ENCODE measurements at regions not wholly inside any gene's neighbourhood (a gene's known extent, or its start where the extent isn't known, plus 50 kb on each side); places are given as distances from the start of the nearest gene placed in this dataset.

- Histone ChIP-seq H3K27ac (no peak overlapping the region), H3K9me3 (replicated peaks) (no peaks in the 10 kb centered on the region), H3K4me3 (no peak overlapping the region), H3K27me3 (replicated peaks) (no peaks in the 10 kb centered on the region), H3K36me3 (no peaks in the 10 kb centered on the region), H3K4me1 (replicated peaks) (peaks cover 18% of the 10 kb centered on the region)
- peak in 1 of 2 experiments; percentile 7 for DNase-seq (ENCODE audit: low read depth in 1 of 2, low spot score in 2 of 2)
These were observed 143.5 kb upstream of the UBL3 start for GRCh38 chr13:29993716-29994488.

DNA sequence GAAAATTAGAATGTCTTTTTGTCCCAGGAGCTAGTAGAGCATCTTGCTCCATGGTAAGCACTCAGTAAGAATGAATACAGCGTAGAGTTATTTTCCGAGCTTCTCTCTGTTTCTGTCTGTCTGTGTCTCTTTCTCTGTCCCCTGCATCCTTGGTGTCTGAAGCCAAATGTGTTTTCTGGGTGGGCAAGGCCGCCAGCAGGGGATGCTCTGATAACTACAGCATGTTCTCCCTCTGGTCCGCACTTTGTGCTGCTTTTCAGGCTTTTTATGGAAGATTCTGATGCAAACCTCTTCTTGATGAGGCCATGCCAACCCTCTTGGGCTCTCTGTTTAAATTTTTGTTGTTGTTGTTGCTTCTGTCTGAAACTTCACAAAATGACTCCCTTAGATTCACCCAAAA is 142.8 kb upstream of the UBL3 start:
- Histone ChIP-seq H3K4me1 (replicated peaks) (peaks cover 18% of the 10 kb centered on the region), H3K27me3 (replicated peaks) (no peaks in the 10 kb centered on the region), H3K4me3 (no peak overlapping the region), H3K36me3 (no peaks in the 10 kb centered on the region), H3K27ac (no peak overlapping the region), H3K9me3 (replicated peaks) (no peaks in the 10 kb centered on the region)
- DNase-seq (ENCODE audit: low read depth in 1 of 2, low spot score in 2 of 2): no peak

GRCh38 chr13:29991343-29991742 is 140.9 kb upstream of the UBL3 start:
- no peak overlapping the region for H3K27ac ChIP-seq
- peaks cover 18% of the 10 kb centered on the region for H3K4me1 ChIP-seq (replicated peaks)
- 0 out of 2 replicates have a peak, but pooled peaks cover 3% of the 10 kb centered on the region for H3K9me3 ChIP-seq (replicated peaks)
- no peaks in the 10 kb centered on the region for H3K27me3 ChIP-seq (replicated peaks)
- no peaks in the 10 kb centered on the region for H3K36me3 ChIP-seq
- peak; percentile 57 to 80 for DNase-seq (ENCODE audit: low read depth in 1 of 2, low spot score in 2 of 2)
- H3K4me3 ChIP-seq: no peak overlapping the region

DNA sequence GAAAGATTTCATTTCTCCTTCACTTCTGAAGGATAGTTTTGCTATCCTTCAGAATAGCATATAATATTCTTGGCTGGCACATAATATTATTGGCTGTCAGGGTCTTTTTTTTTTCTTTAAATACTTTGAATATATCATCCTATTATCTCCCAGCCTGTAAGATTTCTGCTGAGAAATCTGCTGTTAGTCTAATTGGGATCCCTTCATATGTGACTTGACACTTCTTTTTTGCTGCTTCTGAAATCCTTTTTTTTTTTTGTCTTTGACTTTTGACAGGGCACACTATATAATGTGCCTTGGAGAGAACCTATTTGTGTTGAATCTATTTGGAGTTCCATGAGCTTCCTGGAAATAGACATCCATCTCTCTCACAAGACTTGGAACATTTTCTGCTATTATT is 136.9 kb upstream of the UBL3 start:
- H3K27me3 ChIP-seq (replicated peaks): no peaks in the 10 kb centered on the region
- no peak for DNase-seq (ENCODE audit: low read depth in 1 of 2, low spot score in 2 of 2)
- H3K4me1 ChIP-seq (replicated peaks): peaks cover 7% of the 10 kb centered on the region
- H3K36me3 ChIP-seq: no peaks in the 10 kb centered on the region
- no peak overlapping the region for H3K27ac ChIP-seq
- 0 out of 2 replicates have a peak, but pooled peaks cover 3% of the 10 kb centered on the region for H3K9me3 ChIP-seq (replicated peaks)
- no peak overlapping the region for H3K4me3 ChIP-seq

- no peaks in the 10 kb centered on the region for H3K36me3 ChIP-seq
- H3K4me3 ChIP-seq: no peak overlapping the region
- no peaks in the 10 kb centered on the region for H3K9me3 ChIP-seq (replicated peaks)
- no peaks in the 10 kb centered on the region for H3K27me3 ChIP-seq (replicated peaks)
- no peak for DNase-seq (ENCODE audit: low read depth in 1 of 2, low spot score in 2 of 2)
- no peak overlapping the region for H3K27ac ChIP-seq
- peaks cover 7% of the 10 kb centered on the region; the same call in 1 of the 2 replicates for H3K4me1 ChIP-seq (replicated peaks)
These were observed 129.9 kb upstream of the UBL3 start for GRCh38 chr13:29980339-29980738.

- H3K27me3 ChIP-seq (replicated peaks): no peaks in the 10 kb centered on the region
- no peaks in the 10 kb centered on the region for H3K9me3 ChIP-seq (replicated peaks)
- no peak overlapping the region for H3K4me3 ChIP-seq
- no peaks in the 10 kb centered on the region for H3K36me3 ChIP-seq
- no peak overlapping the region for H3K27ac ChIP-seq
- no peak for DNase-seq (ENCODE audit: low read depth in 1 of 2, low spot score in 2 of 2)
- H3K4me1 ChIP-seq (replicated peaks): peaks cover 7% of the 10 kb centered on the region; the same call in 1 of the 2 replicates
These were observed 127.8 kb upstream of the UBL3 start for GRCh38 chr13:29978211-29978610.

- Histone ChIP-seq H3K4me3 (no peak overlapping the region), H3K27me3 (replicated peaks) (no peaks in the 10 kb centered on the region), H3K4me1 (replicated peaks) (peaks cover 7% of the 10 kb centered on the region; the same call in 1 of the 2 replicates), H3K27ac (no peak overlapping the region), H3K36me3 (no peaks in the 10 kb centered on the region), H3K9me3 (replicated peaks) (no peaks in the 10 kb centered on the region)
- no peak for DNase-seq (ENCODE audit: low read depth in 1 of 2, low spot score in 2 of 2)
These were observed 127.2 kb upstream of the UBL3 start for GRCh38 chr13:29977476-29978120.

- H3K4me1 ChIP-seq (replicated peaks): peaks cover 7% of the 10 kb centered on the region; the same call in 1 of the 2 replicates
- H3K4me3 ChIP-seq: no peak overlapping the region
- no peak for DNase-seq (ENCODE audit: low read depth in 1 of 2, low spot score in 2 of 2)
- H3K27me3 ChIP-seq (replicated peaks): no peaks in the 10 kb centered on the region
- H3K9me3 ChIP-seq (replicated peaks): no peaks in the 10 kb centered on the region
- no peaks in the 10 kb centered on the region for H3K36me3 ChIP-seq
- no peak overlapping the region for H3K27ac ChIP-seq
These were observed 126.1 kb upstream of the UBL3 start for GRCh38 chr13:29976535-29976934.

GRCh38 chr13:29975283-29975682 is 124.9 kb upstream of the UBL3 start:
- no peaks in the 10 kb centered on the region for H3K27me3 ChIP-seq (replicated peaks)
- H3K4me1 ChIP-seq (replicated peaks): peaks cover 7% of the 10 kb centered on the region; the same call in 1 of the 2 replicates
- no peaks in the 10 kb centered on the region for H3K36me3 ChIP-seq
- no peak overlapping the region for H3K4me3 ChIP-seq
- no peak overlapping the region for H3K27ac ChIP-seq
- no peak for DNase-seq (ENCODE audit: low read depth in 1 of 2, low spot score in 2 of 2)
- no peaks in the 10 kb centered on the region for H3K9me3 ChIP-seq (replicated peaks)

DNA sequence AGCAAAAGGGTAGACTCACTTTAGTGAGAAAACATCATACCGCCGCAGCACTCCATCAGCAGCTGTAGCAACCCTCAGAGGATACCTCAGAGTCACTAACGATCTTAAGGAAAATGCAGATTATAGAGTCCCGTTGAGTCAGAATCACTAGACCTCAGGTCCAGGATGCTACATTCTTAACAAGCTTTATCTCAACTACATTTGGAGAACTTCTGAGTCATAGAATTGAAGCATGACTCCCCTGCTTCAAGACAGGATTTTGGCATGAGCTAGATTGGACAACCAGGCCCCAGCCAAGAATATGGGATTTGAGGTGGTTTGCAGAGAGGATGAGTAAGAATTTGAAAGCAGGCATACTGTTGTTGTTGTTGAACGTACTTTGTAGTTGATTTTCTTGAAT is 118.9 kb upstream of the UBL3 start:
- Histone ChIP-seq H3K4me1 (replicated peaks) (no peaks in the 10 kb centered on the region), H3K27ac (no peak overlapping the region), H3K36me3 (no peaks in the 10 kb centered on the region), H3K9me3 (replicated peaks) (no peaks in the 10 kb centered on the region), H3K27me3 (replicated peaks) (no peaks in the 10 kb centered on the region), H3K4me3 (no peak overlapping the region)
- DNase-seq (ENCODE audit: low read depth in 1 of 2, low spot score in 2 of 2): no peak

DNA sequence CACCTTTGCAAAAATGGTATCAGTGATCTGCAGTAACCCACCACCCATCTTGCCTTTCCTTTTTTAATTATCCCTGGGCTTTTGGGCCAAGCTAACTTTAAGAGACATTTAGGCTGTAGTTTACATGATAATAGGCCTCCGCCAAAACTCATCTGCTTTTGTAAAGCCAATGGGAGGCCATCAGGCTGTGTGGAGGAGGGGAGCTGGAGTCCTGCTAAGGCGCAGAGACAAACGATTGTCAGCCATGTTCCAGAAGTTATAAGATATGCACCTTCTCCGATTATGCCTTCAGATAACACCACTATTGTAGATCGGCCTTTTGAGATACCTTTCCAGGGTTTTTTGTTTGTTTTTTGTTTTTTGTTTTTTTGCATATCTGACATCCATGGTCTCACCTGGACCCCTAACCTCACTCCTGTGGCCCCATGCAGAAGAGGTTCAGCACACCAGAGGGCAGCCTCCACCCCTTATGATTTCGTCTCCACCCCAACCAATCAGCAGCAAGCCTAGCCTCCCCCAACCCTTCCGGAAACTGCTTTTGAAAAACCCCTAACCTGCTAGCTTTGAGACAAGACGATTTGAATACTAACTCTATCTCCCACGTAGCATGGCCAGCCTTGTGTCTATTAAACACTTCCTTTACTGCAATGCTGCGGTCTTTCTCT is 113.9 kb upstream of the UBL3 start:
- no peak overlapping the region for H3K4me3 ChIP-seq
- no peaks in the 10 kb centered on the region for H3K4me1 ChIP-seq (replicated peaks)
- H3K9me3 ChIP-seq (replicated peaks): no peaks in the 10 kb centered on the region
- no peaks in the 10 kb centered on the region for H3K27me3 ChIP-seq (replicated peaks)
- no peak for DNase-seq (ENCODE audit: low read depth in 1 of 2, low spot score in 2 of 2)
- H3K27ac ChIP-seq: no peak overlapping the region
- H3K36me3 ChIP-seq: no peaks in the 10 kb centered on the region

DNA sequence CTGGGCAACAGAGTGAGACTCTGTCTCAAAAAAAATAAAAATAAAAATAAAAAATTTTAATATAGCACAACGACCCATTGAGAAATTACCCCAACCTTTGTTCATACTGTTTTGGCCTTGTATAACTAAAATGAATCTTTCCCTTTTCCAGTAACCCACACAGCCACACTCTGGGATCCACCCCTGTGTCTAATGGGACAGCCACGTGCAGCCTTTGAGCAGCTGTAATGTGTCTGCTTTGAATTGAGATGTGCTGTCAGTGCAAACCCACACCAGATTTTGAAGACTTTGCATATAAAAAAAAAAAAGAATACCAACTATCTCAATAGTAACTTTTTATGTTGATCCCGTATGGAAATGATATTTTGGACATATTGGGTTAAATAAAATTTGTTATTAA is 112.7 kb upstream of the UBL3 start:
- no peak overlapping the region for H3K27ac ChIP-seq
- H3K4me3 ChIP-seq: no peak overlapping the region
- H3K4me1 ChIP-seq (replicated peaks): no peaks in the 10 kb centered on the region
- no peaks in the 10 kb centered on the region for H3K27me3 ChIP-seq (replicated peaks)
- H3K9me3 ChIP-seq (replicated peaks): no peaks in the 10 kb centered on the region
- no peak for DNase-seq (ENCODE audit: low read depth in 1 of 2, low spot score in 2 of 2)
- no peaks in the 10 kb centered on the region for H3K36me3 ChIP-seq

- Histone ChIP-seq H3K36me3 (no peaks in the 10 kb centered on the region), H3K9me3 (replicated peaks) (no peaks in the 10 kb centered on the region), H3K4me1 (replicated peaks) (no peaks in the 10 kb centered on the region), H3K27me3 (replicated peaks) (no peaks in the 10 kb centered on the region), H3K4me3 (no peak overlapping the region), H3K27ac (no peak overlapping the region)
- no peak for DNase-seq (ENCODE audit: low read depth in 1 of 2, low spot score in 2 of 2)
These were observed 110.7 kb upstream of the UBL3 start for GRCh38 chr13:29961036-29961670.

DNA sequence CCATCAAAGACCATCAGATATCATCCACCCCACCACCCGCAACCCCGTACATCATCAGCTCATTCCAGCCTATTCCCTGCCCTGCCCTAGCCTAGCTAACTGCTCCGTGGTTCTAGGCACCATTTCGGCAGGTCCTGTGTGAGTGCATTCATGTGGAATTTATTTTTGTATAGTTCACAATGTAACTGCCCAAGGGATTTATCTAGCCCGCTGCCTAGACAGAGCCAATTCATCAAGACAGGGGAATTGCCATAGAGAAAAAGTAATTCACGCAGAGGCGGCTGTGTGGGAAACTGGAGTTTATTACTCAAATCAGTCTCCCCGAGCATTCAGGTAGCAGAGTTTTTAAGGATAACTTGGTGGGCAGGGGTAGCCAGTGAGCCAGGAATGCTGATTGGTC is 109.2 kb upstream of the UBL3 start:
- Histone ChIP-seq H3K27me3 (replicated peaks) (no peaks in the 10 kb centered on the region), H3K4me1 (replicated peaks) (no peaks in the 10 kb centered on the region), H3K4me3 (no peak overlapping the region), H3K36me3 (no peaks in the 10 kb centered on the region), H3K9me3 (replicated peaks) (no peaks in the 10 kb centered on the region), H3K27ac (no peak overlapping the region)
- no peak for DNase-seq (ENCODE audit: low read depth in 1 of 2, low spot score in 2 of 2)
